ENCODE measurements at regions not wholly inside any gene's neighbourhood (a gene's known extent, or its start where the extent isn't known, plus 50 kb on each side); places are given as distances from the start of the nearest gene placed in this dataset.
"Not testable (repeated sequence)": the region's sequence is repeated elsewhere in the genome, so short reads cannot be mapped to it uniquely, and the experiment has no call there.

DNA sequence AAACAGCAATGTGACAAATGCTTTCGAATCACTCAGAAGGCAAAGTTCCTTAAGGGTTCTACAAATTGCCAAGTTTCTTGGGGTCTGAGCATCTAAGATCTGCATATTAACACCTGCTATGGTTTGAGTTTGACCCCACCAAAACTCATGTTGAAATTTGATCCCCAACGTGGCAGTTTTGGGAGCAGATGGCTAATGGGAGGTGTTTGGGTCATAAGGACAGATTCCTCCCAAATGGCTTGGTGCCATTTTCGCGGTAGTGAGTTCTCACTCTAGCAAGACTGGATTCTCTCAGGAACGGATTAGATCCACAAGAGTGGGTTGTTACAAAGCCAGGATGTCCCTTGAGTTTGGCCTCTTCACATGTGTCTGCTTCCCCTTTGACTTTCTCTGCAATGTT, 84.6 kb downstream of the TRIM69 start:
- TF ChIP-seq, protein P1, sequence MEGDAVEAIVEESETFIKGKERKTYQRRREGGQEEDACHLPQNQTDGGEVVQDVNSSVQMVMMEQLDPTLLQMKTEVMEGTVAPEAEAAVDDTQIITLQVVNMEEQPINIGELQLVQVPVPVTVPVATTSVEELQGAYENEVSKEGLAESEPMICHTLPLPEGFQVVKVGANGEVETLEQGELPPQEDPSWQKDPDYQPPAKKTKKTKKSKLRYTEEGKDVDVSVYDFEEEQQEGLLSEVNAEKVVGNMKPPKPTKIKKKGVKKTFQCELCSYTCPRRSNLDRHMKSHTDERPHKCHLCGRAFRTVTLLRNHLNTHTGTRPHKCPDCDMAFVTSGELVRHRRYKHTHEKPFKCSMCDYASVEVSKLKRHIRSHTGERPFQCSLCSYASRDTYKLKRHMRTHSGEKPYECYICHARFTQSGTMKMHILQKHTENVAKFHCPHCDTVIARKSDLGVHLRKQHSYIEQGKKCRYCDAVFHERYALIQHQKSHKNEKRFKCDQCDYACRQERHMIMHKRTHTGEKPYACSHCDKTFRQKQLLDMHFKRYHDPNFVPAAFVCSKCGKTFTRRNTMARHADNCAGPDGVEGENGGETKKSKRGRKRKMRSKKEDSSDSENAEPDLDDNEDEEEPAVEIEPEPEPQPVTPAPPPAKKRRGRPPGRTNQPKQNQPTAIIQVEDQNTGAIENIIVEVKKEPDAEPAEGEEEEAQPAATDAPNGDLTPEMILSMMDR (conservative IDR thresholded peaks at IDR 0.05; ENCODE audit: low read depth, low read length) = not testable (repeated sequence)
- TF ChIP-seq EZH2 (IDR thresholded peaks at IDR 0.05; ENCODE audit: low read length, unreplicated experiment) = not testable (repeated sequence)

Measured in PC-3 (cell line).